ENCODE measurements at regions not wholly inside any gene's neighbourhood (a gene's known extent, or its start where the extent isn't known, plus 50 kb on each side); places are given as distances from the start of the nearest gene placed in this dataset.

GRCh38 chr7:25486656-25487055 is 258.4 kb upstream of the NPVF start:
- no peak for DNase-seq
- Histone ChIP-seq H3K36me3 (replicated peaks) (no peaks in the 10 kb centered on the region), H3K4me3 (ENCODE audit: low read depth, low read length) (no peak overlapping the region), H3K27ac (no peak overlapping the region), H3K27me3 (replicated peaks) (no peaks in the 10 kb centered on the region)
- in situ Hi-C loops (cut with HindIII; ENCODE audit: low pct_ligation_motif_present, low sequenced_read_pairs), result no loop called here
- TF ChIP-seq CTCF (IDR thresholded peaks at IDR 0.05; ENCODE audit: low read depth, low read length, missing control alignments), result no peak

GRCh38 chr7:25493805-25494366 is 265.6 kb upstream of the NPVF start:
- in situ Hi-C loops (cut with HindIII; ENCODE audit: low pct_ligation_motif_present, low sequenced_read_pairs), result no loop called here
- TF ChIP-seq CTCF (IDR thresholded peaks at IDR 0.05; ENCODE audit: low read depth, low read length, missing control alignments), result no peak
- Histone ChIP-seq H3K4me3 (ENCODE audit: low read depth, low read length) (no peak overlapping the region), H3K27me3 (replicated peaks) (no peaks in the 10 kb centered on the region), H3K36me3 (replicated peaks) (no peaks in the 10 kb centered on the region), H3K27ac (no peak overlapping the region)
- no peak for DNase-seq

DNA sequence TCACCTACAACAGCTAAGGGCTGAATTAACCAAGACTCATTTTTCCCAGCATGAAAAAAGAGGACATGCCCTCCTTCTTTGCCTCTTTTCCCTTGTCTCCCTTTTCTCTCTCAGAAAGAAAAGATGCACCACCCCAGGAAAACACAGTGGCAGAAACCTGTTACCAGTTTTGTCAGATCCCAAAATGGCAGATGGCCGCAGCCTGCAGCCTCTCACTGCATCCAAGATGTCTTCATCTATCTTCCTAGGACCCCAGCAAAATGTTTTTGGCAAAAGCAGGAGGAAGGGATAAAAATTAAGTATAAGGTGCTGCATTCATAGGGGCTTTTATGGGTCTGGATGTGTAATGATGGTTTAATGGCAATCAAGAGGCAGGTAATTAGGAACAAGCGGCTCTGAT is 266.6 kb upstream of the NPVF start:
- no peak for DNase-seq
- TF ChIP-seq CTCF (IDR thresholded peaks at IDR 0.05; ENCODE audit: low read depth, low read length, missing control alignments), result no peak
- in situ Hi-C loops (cut with HindIII; ENCODE audit: low pct_ligation_motif_present, low sequenced_read_pairs), result no loop called here
- Histone ChIP-seq H3K27ac (no peak overlapping the region), H3K27me3 (replicated peaks) (no peaks in the 10 kb centered on the region), H3K4me3 (ENCODE audit: low read depth, low read length) (no peak overlapping the region), H3K36me3 (replicated peaks) (no peaks in the 10 kb centered on the region)

- no peak overlapping the region for H3K27ac ChIP-seq
- in situ Hi-C loops (cut with HindIII; ENCODE audit: low pct_ligation_motif_present, low sequenced_read_pairs), result no loop called here
- H3K36me3 ChIP-seq (replicated peaks), result no peaks in the 10 kb centered on the region
- no peak for TF ChIP-seq CTCF (IDR thresholded peaks at IDR 0.05; ENCODE audit: low read depth, low read length, missing control alignments)
- no peak overlapping the region for H3K4me3 ChIP-seq (ENCODE audit: low read depth, low read length)
- no peak for DNase-seq
- no peaks in the 10 kb centered on the region for H3K27me3 ChIP-seq (replicated peaks)
Measured at GRCh38 chr7:25495342-25496250, 267.3 kb upstream of the NPVF start.

DNA sequence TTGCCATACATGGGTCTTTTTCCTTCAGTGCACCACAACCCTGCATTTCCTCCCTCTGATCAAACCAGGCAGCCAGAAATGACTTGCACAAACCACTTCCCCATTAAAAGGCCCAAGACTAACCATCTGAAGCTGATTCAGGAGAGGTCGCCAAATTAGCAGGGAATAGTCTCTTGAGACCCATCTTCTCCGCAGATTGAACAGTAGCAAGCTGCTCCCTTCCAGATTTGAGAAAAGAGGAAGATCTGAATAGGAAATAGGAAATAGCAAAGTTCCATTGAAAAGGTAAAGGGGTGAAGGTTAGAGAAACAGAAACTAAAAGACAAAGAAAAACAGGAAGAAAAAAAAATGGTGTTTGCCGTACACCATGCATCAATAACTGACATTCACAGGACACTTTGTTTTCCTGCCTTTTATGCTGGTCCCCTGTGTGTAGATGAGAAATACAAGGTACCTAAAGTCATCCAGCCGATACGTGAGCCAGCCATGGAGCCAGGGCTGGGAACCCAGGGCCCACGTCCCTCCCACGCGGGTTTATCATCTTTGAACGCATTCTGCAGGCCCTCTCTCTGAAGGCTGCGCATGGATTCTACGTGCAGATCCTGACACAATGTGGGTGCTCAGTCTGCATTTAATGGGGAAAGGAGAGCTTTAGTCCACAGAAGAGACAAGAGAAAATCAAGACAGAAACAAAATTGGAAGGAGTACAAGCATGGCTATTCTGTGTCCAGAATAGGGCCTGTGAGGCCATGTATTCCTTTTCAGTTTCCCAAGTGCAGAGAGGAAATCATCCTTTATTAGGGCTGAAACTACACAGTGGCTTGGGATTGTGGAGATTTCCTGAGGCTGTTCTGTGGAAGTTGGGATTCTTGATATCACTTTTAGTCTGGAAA is 268.4 kb upstream of the NPVF start:
- no peak overlapping the region for H3K27ac ChIP-seq

More for the DNA sequence above, 268.4 kb upstream of the NPVF start:
- H3K4me3 ChIP-seq (ENCODE audit: low read depth, low read length), result no peak overlapping the region
- TF ChIP-seq CTCF (IDR thresholded peaks at IDR 0.05; ENCODE audit: low read depth, low read length, missing control alignments), result no peak
- no peaks in the 10 kb centered on the region for H3K27me3 ChIP-seq (replicated peaks)
- no peaks in the 10 kb centered on the region for H3K36me3 ChIP-seq (replicated peaks)
- DNase-seq, result no peak
- in situ Hi-C loops (cut with HindIII; ENCODE audit: low pct_ligation_motif_present, low sequenced_read_pairs), result no loop called here

Measured in brain microvascular endothelial cell (primary cell).